ENCODE measurements at regions not wholly inside any gene's neighbourhood (a gene's known extent, or its start where the extent isn't known, plus 50 kb on each side); places are given as distances from the start of the nearest gene placed in this dataset.

DNA sequence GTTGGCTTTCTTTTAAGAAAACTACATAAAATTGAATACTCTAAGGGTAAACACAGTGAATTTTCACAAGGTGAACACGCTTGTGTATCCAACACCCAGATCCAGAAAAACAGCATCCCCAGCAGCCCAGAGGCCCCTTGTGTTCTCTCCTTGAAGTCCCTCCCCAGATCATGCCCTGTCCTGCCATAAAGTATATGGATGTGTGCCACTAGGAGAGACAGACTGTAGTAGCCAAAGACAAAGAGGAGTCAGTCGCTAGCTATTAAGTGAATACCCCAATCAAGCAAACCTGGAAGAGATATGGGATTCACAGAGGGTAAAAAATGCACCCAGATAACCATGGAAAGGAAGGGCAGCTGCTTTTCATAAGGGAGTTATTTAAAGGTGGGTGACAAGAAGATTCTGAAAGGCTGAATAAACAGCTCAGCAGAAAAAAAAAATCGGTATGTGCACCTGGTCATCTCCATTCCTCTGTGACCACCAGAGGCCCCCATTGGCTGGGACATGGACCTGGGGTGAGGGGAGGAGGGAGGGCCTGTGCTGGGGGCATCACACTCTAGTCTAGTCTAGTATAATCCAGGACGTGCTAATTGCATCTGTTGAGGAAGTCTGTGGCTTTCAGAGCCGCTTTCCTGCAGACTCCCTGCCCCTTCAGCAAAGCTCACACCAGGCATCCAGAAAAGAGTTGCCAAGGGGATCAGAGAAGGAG lies 167.3 kb upstream of the NDN start:
- no peak for FAIRE-seq
- SMC1A ChIA-PET (ENCODE audit: uncharacterized antibody, unreplicated experiment): interaction anchor here (0.6 kb wide), 1 partner anchor 222 kb away, joined by 3 read pairs; no protein-coding TSS in a partner anchor
- ATAC-seq: no peak
- no peaks in the 10 kb centered on the region for H3K36me3 ChIP-seq (ENCODE audit: control insufficient read depth in 2 of 2, insufficient read depth in 2 of 2, low read length in 1 of 2)
- H3K27ac ChIP-seq (ENCODE audit: control insufficient read depth, insufficient read depth): no peak overlapping the region
- intact Hi-C loops (cut with micrococcal nuclease; ENCODE audit: unreplicated experiment) (loop anchor here (10.0 kb wide), 1 partner anchor 60 kb away; no protein-coding TSS in a partner anchor), in situ Hi-C loops (cut with MboI) (no loop called here)
- no peak overlapping the region for H3K9ac ChIP-seq (ENCODE audit: control insufficient read depth, insufficient read depth, low read length)
- no peaks in the 10 kb centered on the region for H3K79me2 ChIP-seq (ENCODE audit: control insufficient read depth, insufficient read depth, low read length)
- no peaks in the 10 kb centered on the region for H3K27me3 ChIP-seq (replicated peaks in 1 of 2; ENCODE audit: control insufficient read depth in 2 of 2, insufficient read depth in 2 of 2, low read length in 1 of 2)
- H3K9me3 ChIP-seq (replicated peaks; ENCODE audit: control insufficient read depth, insufficient read depth, low read length): no peaks in the 10 kb centered on the region; the same call in 2 of the 3 replicates
- BruUV-seq (replicated peaks): no TSS peak
- no peaks in the 10 kb centered on the region for H3K4me1 ChIP-seq (ENCODE audit: control insufficient read depth, insufficient read depth, low read length)
- no peak for DNase-seq (ENCODE audit: low read depth, low spot score)
- H3K4me3 ChIP-seq: no peak overlapping the region
- no peak overlapping the region for H2AFZ ChIP-seq (ENCODE audit: control insufficient read depth, low read depth, low read length)
- no peak overlapping the region for H3K4me2 ChIP-seq (ENCODE audit: control insufficient read depth, insufficient read depth)
- CTCF ChIA-PET: no interaction called here
- H4K20me1 ChIP-seq (ENCODE audit: control insufficient read depth, insufficient read depth): no peaks in the 10 kb centered on the region
- POLR2A ChIA-PET: no interaction called here
- WGBS (ENCODE audit: insufficient coverage, insufficient replicate concordance, low lambda C conversion rate, missing lambda C conversion rate): 2% methylated on average over 5 of the region's 5 CpGs
- RAD21 ChIA-PET (ENCODE audit: unreplicated experiment): no interaction called here
- TF ChIP-seq POLR2AphosphoS5 (IDR thresholded peaks at IDR 0.05; ENCODE audit: low read length) (no peak), TARDBP (IDR thresholded peaks at IDR 0.05; ENCODE audit: borderline replicate concordance) (no peak), IKZF1 (conservative IDR thresholded peaks at IDR 0.05) (no peak), ZBTB11 (CRISPR knock-in tag; IDR thresholded peaks at IDR 0.05) (no peak), MTA3 (IDR thresholded peaks at IDR 0.05; ENCODE audit: borderline replicate concordance, low read length) (no peak), FOXM1 (IDR thresholded peaks at IDR 0.05; ENCODE audit: low read depth, low read length) (no peak), CBFB (IDR thresholded peaks at IDR 0.05; ENCODE audit: low read depth) (no peak), SP1 (IDR thresholded peaks at IDR 0.05; ENCODE audit: low read depth, low read length) (no peak)
- TF ChIP-seq, protein P1, sequence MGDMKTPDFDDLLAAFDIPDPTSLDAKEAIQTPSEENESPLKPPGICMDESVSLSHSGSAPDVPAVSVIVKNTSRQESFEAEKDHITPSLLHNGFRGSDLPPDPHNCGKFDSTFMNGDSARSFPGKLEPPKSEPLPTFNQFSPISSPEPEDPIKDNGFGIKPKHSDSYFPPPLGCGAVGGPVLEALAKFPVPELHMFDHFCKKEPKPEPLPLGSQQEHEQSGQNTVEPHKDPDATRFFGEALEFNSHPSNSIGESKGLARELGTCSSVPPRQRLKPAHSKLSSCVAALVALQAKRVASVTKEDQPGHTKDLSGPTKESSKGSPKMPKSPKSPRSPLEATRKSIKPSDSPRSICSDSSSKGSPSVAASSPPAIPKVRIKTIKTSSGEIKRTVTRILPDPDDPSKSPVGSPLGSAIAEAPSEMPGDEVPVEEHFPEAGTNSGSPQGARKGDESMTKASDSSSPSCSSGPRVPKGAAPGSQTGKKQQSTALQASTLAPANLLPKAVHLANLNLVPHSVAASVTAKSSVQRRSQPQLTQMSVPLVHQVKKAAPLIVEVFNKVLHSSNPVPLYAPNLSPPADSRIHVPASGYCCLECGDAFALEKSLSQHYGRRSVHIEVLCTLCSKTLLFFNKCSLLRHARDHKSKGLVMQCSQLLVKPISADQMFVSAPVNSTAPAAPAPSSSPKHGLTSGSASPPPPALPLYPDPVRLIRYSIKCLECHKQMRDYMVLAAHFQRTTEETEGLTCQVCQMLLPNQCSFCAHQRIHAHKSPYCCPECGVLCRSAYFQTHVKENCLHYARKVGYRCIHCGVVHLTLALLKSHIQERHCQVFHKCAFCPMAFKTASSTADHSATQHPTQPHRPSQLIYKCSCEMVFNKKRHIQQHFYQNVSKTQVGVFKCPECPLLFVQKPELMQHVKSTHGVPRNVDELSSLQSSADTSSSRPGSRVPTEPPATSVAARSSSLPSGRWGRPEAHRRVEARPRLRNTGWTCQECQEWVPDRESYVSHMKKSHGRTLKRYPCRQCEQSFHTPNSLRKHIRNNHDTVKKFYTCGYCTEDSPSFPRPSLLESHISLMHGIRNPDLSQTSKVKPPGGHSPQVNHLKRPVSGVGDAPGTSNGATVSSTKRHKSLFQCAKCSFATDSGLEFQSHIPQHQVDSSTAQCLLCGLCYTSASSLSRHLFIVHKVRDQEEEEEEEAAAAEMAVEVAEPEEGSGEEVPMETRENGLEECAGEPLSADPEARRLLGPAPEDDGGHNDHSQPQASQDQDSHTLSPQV (IDR thresholded peaks at IDR 0.05): no peak
- TF ChIP-seq, protein P2, sequence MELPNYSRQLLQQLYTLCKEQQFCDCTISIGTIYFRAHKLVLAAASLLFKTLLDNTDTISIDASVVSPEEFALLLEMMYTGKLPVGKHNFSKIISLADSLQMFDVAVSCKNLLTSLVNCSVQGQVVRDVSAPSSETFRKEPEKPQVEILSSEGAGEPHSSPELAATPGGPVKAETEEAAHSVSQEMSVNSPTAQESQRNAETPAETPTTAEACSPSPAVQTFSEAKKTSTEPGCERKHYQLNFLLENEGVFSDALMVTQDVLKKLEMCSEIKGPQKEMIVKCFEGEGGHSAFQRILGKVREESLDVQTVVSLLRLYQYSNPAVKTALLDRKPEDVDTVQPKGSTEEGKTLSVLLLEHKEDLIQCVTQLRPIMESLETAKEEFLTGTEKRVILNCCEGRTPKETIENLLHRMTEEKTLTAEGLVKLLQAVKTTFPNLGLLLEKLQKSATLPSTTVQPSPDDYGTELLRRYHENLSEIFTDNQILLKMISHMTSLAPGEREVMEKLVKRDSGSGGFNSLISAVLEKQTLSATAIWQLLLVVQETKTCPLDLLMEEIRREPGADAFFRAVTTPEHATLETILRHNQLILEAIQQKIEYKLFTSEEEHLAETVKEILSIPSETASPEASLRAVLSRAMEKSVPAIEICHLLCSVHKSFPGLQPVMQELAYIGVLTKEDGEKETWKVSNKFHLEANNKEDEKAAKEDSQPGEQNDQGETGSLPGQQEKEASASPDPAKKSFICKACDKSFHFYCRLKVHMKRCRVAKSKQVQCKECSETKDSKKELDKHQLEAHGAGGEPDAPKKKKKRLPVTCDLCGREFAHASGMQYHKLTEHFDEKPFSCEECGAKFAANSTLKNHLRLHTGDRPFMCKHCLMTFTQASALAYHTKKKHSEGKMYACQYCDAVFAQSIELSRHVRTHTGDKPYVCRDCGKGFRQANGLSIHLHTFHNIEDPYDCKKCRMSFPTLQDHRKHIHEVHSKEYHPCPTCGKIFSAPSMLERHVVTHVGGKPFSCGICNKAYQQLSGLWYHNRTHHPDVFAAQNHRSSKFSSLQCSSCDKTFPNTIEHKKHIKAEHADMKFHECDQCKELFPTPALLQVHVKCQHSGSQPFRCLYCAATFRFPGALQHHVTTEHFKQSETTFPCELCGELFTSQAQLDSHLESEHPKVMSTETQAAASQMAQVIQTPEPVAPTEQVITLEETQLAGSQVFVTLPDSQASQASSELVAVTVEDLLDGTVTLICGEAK (IDR thresholded peaks at IDR 0.05; ENCODE audit: borderline replicate concordance): no peak
- TF ChIP-seq, protein P3, sequence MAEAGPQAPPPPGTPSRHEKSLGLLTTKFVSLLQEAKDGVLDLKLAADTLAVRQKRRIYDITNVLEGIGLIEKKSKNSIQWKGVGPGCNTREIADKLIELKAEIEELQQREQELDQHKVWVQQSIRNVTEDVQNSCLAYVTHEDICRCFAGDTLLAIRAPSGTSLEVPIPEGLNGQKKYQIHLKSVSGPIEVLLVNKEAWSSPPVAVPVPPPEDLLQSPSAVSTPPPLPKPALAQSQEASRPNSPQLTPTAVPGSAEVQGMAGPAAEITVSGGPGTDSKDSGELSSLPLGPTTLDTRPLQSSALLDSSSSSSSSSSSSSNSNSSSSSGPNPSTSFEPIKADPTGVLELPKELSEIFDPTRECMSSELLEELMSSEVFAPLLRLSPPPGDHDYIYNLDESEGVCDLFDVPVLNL (IDR thresholded peaks at IDR 0.05; ENCODE audit: low read depth, low read length): no peak

All from GM12878 (cell line).